ENCODE measurements at regions not wholly inside any gene's neighbourhood (a gene's known extent, or its start where the extent isn't known, plus 50 kb on each side); places are given as distances from the start of the nearest gene placed in this dataset.
A peak's percentile ranks its signal among the peaks of the same experiment; 100 is the strongest.

- Histone ChIP-seq H3K4me1 (no peaks in the 10 kb centered on the region), H3K27ac (no peak overlapping the region), H3K27me3 (no peaks in the 10 kb centered on the region), H3K36me3 (no peaks in the 10 kb centered on the region), H3K9me3 (peaks cover 0 to 2% (median 0%) of the 10 kb centered on the region in 4 donors), H3K4me3 (no peak overlapping the region)
- no peak for DNase-seq
- TF ChIP-seq CTCF (IDR thresholded peaks at IDR 0.05), result no peak
- no peak for TF ChIP-seq POLR2A (IDR thresholded peaks at IDR 0.05)
Measured at GRCh38 chr6:117761610-117762009, 86.3 kb downstream of the NUS1 start.

GRCh38 chr6:117771403-117771802 is 96.1 kb downstream of the NUS1 start:
- Histone ChIP-seq H3K9me3 (no peaks in the 10 kb centered on the region), H3K36me3 (no peaks in the 10 kb centered on the region), H3K4me1 (no peaks in the 10 kb centered on the region), H3K4me3 (no peak overlapping the region), H3K27ac (no peak overlapping the region), H3K27me3 (no peaks in the 10 kb centered on the region)
- peak in 1 of 3 donors; percentile 46 for DNase-seq
- TF ChIP-seq CTCF (IDR thresholded peaks at IDR 0.05) (no peak), POLR2A (IDR thresholded peaks at IDR 0.05) (no peak)

DNA sequence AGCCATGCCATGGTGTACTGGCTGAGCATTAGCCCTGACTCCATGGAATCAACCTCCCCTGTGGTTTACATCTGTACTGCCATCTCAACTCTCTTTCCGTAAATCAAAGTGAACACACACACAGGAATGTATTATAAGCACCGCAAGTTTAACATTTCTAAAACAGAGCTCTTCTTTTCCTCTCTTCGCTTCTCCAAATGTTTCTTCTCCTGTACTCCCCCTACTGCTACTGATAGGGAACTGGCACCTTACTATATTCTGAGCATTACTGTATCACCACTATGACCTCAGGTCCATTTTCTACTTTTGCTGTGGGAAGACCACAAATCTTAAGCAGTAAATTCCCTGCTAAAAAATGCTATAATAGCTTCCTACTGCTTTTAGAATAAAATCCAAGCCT is 101.2 kb downstream of the NUS1 start:
- Histone ChIP-seq H3K27me3 (no peaks in the 10 kb centered on the region), H3K9me3 (no peaks in the 10 kb centered on the region), H3K27ac (no peak overlapping the region), H3K4me3 (no peak overlapping the region), H3K4me1 (no peaks in the 10 kb centered on the region), H3K36me3 (no peaks in the 10 kb centered on the region)
- no peak for DNase-seq
- TF ChIP-seq POLR2A (IDR thresholded peaks at IDR 0.05), result no peak
- TF ChIP-seq CTCF (IDR thresholded peaks at IDR 0.05), result no peak

DNA sequence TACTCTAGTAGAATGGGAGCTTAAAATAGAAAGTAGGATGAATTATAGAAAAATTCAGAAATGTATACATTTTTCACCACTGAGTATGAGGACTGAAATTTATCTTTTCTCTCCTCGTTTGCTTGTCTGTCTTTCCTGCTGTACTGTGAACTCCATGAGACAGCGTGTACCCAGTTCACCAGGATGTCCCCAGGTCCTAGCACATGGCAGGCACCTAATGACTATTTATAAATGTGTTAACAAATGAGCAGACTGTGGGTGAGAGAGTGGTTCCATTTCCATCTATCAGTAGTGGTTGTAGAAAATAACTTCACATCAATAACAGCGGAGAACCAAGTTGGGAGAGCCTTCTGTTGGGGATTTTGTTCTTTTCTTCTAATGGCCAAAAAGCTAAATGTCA is 106.3 kb downstream of the NUS1 start:
- Histone ChIP-seq H3K4me3 (no peak overlapping the region), H3K36me3 (no peaks in the 10 kb centered on the region)

DNA sequence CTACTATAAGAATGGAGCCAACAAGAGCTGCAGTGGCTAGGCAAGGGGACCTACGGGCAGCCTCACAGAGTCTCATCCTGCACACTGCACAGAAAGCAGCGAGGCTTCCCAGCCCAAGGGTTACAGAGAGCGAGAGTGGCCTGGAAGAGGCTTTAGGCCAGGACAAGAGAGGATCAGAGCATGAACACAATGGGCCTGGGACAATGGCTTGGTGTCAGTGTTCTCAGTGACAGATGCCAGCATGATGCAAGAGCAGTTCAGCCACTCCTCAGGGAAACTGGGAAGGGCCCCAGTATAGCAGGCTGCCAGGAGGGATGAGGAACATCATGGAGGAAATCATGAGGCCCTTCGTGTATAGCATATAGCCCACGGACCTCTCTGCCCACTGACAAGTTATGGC is 108.0 kb downstream of the NUS1 start:
- no peak overlapping the region for H3K27ac ChIP-seq
- H3K36me3 ChIP-seq, result no peaks in the 10 kb centered on the region
- H3K27me3 ChIP-seq, result no peaks in the 10 kb centered on the region
- no peak for DNase-seq
- no peak for TF ChIP-seq POLR2A (IDR thresholded peaks at IDR 0.05)
- TF ChIP-seq CTCF (IDR thresholded peaks at IDR 0.05), result no peak
- H3K4me1 ChIP-seq, result no peaks in the 10 kb centered on the region
- no peak overlapping the region for H3K4me3 ChIP-seq
- H3K9me3 ChIP-seq, result no peaks in the 10 kb centered on the region

More for the DNA sequence above, 106.3 kb downstream of the NUS1 start:
- no peak for DNase-seq
- H3K9me3 ChIP-seq, result no peaks in the 10 kb centered on the region
- H3K27ac ChIP-seq, result no peak overlapping the region
- H3K27me3 ChIP-seq, result no peaks in the 10 kb centered on the region
- H3K4me1 ChIP-seq, result no peaks in the 10 kb centered on the region
- TF ChIP-seq POLR2A (IDR thresholded peaks at IDR 0.05) (no peak), CTCF (IDR thresholded peaks at IDR 0.05) (no peak)

DNA sequence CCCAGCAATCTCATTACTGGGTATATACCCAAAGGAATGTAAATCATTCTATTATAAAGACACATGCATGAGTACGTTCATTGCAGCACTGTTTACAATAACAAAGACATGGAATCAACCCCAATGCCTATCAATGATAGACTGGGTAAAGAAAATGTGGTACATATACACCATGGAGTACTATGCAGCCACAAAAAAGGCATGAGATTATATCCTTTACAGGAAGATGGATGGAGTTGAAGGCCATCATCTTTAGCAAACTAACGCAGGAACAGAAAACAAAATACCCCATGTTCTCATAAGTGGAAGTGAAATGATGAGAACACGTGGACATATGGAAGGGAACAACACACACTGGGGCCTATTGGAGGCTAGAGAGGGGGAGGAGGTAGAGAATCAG is 115.7 kb downstream of the NUS1 start:
- TF ChIP-seq POLR2A (IDR thresholded peaks at IDR 0.05), result no peak
- TF ChIP-seq CTCF (IDR thresholded peaks at IDR 0.05), result no peak
- H3K36me3 ChIP-seq, result no peaks in the 10 kb centered on the region

More for the DNA sequence above, 115.7 kb downstream of the NUS1 start:
- H3K9me3 ChIP-seq, result no peaks in the 10 kb centered on the region
- DNase-seq, result no peak
- no peaks in the 10 kb centered on the region for H3K4me1 ChIP-seq
- no peak overlapping the region for H3K4me3 ChIP-seq
- no peak overlapping the region for H3K27ac ChIP-seq
- H3K27me3 ChIP-seq, result no peaks in the 10 kb centered on the region

Measured in Peyer's patch (tissue), 4 donors.